HG03039 (cell line): ENCODE measurements at regions not wholly inside any gene's neighbourhood (a gene's known extent, or its start where the extent isn't known, plus 50 kb on each side); places are given as distances from the start of the nearest gene placed in this dataset.
"Not testable (repeated sequence)": the region's sequence is repeated elsewhere in the genome, so short reads cannot be mapped to it uniquely, and the experiment has no call there.

Experiments used
- ATAC-seq: cut with Tn5 transposase; IDR thresholded peaks from one replicate; pipeline ENCODE4 v1.9.1; 2021; ENCODE audit warnings: mild to moderate bottlenecking, moderate library complexity; ENCODE audit not compliant: unreplicated experiment

DNA sequence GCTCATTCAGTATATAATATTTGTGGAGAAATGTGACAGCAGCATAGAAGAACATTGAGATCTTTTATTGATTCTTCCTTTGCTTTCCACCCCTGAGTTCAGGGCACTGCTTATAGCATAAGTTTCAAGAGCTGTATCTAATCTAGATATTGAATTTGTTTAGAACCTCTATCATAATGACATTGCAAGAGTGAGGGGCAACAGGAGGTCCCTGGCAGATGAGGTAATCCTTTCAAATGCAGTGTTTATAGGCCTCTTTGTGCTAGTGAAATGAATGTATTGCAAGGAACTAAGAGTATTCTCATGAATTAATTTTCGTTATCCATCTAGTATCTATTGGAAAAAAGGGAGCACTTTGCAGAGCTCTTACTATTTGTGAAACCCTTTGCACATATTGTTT, 167.2 kb upstream of the FERD3L start:
- ATAC-seq: no peak

GRCh38 chr7:19307554-19307953, 162.3 kb upstream of the FERD3L start:
- ATAC-seq: no peak

DNA sequence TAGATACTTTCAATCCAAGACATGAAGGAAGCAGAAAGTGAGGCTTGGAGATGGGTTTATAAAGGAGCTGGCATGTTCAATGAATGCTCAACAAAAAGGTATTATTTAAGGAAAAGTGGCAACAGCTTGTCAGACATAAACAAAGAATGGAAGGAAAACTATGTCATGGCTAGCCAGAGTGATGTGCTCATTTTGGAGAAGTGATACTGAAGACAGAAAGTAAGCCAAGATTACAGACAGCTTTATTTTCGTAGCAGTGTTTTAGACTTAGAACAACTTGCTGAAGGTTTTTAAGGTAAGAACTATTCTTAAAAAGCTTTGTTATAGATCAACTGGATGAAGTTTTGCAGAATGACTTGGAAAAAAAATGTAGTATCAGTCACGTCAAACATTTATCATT, 160.5 kb upstream of the FERD3L start:
- no peak for ATAC-seq

DNA sequence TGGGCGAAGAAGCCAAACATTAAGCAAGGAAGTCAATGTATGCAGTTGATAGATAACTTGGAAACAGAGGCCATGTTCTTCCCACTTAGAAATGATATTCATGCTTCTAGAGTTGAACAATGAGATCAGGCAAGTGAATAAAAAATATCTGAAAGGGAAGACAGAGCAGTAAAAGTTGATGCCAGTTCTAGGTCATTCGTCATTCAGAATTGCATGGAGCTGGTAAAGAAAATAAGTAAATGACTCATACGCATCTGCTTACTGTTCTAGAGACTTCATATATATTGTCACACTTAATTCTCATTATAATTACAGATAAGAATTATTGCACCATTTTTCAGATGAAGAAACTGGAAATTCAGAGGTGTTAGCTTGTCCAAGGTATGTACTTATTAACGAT, 158.9 kb upstream of the FERD3L start:
- no peak for ATAC-seq

DNA sequence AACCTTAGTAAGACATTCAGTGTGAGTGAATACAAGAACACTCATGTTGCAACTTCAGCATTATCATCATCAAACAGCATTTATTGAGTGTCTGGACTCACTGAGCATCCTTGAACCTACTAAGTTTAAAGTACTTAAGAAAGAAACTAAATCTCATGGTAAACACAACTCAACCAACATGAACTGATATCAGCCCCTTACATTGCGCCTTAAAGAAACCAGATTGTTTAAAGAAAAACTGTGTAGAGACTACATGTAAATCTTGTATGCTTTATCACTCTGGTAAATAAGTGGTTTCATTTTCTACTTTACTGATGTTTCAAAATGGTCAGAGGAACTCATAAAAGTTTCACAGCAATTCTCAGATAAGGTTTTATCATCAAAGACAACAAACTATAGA, 157.5 kb upstream of the FERD3L start:
- no peak for ATAC-seq

GRCh38 chr7:19296617-19297016, 151.4 kb upstream of the FERD3L start:
- ATAC-seq: no peak

DNA sequence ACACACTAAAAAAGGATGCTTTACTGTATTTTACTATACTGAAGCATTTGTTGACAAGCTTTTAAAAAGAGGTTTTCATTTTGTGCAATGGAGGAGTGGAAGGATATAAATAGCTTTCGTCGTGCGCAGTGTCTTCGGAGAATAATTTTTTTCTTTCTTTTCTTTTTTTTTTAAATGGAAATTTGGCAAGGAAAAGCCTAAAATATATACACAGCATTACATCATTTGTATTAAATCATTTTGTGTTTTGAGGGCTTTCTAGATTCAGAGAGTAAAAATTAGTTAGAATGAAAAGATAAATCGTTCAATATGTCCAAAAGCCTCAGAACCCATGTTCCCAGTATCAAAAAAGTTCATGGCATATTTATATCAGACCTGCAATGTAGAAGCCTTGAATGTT, 150.2 kb upstream of the FERD3L start:
- no peak for ATAC-seq

DNA sequence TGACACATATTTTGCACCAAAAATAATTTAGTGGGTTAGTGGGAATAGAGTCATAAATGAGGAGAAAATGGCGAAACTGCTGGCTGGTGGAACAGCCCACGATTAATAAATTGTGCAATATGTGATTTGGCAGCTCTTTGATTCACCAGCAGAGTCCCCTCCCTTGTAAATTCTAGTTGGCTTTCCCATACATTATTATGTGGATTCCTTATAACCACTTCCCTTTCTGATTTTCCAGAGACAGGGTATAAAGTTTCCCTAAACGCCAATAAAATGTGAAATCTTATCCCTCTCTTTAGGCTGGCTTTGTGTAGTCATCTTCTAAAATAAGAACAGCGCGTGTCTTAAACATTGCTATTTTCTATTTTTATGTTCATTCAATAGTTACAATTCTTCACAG, 149.4 kb upstream of the FERD3L start:
- no peak for ATAC-seq

DNA sequence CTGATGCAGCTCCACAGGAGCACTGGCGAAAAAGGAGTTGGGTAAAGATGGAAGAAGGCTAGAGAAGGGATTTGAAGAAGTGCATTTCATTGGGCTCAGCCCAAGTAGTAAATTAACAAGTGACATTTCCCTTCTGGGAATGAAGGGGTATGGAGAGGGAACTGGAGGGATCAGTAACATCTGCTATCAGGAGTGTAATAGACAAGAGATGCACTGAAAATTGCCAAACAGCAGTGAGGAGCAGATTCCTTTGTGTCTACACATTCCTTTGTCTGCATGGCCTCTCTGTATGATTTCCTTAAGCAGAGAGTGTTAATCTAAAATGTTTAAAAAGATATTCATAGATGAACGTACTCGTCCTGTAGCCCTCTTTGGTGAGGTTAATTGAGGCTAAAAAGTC, 148.2 kb upstream of the FERD3L start:
- ATAC-seq: no peak

DNA sequence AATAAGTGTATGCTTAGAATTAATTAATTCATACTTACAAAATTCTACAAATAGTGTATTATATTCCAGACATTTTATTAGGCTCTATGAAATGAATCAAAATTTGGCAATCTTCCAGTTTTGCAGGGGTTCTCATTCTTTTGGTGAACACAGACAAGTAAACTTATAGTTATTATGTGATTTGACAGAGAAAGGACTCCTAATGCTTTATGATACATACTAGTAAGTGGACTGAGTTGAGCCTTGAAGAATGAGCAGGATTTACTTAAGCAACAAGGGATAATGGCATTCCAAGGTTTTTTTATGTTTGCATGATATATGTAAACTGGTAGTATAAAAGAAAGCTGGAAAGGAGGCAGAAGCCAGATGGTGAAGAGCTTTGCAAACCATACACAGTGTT, 145.7 kb upstream of the FERD3L start:
- ATAC-seq: no peak

DNA sequence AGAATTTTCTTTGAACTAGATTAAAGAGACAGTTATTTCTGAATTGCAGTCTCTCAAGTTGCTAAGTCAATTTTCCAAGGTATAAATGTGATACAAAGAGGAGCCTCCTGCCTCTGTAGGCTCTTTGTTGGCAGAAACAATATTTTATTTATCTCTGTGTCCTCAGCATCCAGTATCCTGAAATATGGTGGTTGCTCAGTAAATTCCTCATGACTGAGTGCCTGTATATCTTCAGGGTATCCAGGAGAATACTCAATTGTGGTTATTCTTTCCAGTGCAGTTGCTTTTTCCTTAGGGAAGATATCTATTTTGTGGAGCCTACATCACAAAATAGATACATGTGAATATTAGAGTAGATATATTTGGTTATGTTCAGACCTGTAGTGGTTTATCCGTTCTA, 144.8 kb upstream of the FERD3L start:
- no peak for ATAC-seq

DNA sequence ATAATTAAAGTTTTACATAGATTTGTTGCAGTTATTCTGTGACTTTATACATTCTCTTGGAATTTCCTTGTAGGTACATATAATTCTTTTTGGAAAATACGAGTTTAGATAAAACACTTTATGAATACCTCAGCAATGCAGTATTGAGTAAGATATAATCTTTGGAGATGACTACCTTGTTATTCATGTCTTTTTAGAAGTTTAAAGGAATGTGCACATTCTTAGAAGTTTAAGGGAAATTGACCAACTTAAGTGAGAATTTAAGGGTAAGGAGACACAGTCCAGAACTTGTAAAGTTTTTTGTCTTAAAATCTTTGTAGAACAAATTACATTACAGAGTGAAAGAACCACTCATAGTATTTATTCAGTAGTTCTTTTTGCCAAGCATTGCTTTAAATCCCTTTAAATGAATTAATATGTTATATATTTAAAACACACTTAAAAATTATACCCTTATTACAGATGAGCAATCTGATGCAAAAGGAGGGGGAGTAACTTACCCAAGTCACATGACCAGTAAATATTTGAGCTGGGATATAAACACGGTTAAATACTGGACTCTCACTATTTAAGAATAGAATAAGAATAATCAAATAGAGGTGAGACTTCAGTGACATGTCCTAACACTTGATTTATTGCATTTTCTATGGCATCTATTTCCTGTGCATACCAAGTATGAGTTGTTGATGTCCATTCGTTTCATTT, 139.5 kb upstream of the FERD3L start:
- ATAC-seq: no peak

GRCh38 chr7:19284136-19284535, 138.9 kb upstream of the FERD3L start:
- ATAC-seq: no peak

DNA sequence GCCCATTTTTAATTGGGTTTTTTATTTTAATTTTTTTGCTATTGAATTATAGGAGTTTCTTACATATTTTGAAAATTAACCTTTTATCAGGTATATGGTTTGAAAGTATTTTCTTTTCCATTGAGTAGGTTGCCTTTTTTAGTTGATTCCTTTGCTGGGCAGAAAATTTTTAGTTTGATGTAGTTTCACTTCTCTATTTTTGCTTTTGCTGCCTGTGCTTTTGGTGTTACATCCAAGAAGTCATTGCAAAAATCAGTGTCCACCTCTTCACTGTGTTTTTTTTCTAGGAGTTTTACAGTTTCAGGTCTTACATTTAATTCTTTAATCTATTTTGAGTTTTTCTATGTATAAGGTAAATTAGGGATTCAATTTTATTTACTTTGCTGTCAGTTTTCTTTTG, 129.8 kb upstream of the FERD3L start:
- ATAC-seq: no peak

DNA sequence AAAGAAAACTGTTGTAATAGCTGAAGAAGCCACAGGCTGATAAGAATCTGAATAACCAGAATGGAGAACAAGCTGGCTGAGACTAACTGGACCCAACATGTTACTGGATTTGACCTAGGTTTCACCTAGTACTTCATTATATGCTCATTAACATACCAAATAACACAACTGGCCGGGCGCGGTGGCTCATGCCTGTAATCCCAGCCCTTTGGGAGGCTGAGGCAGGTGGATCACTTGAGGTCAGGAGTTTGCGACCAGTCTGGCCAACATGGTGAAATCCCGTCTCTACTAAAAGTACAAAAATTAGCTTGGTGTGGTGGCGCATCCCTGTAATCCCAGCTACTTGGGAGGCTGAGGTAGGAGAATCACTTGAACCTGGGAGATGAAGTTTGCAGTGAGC, 127.1 kb upstream of the FERD3L start:
- ATAC-seq: not testable (repeated sequence)

GRCh38 chr7:19269301-19269700, 124.1 kb upstream of the FERD3L start:
- ATAC-seq: no peak

GRCh38 chr7:19268737-19269136, 123.5 kb upstream of the FERD3L start:
- ATAC-seq: no peak

DNA sequence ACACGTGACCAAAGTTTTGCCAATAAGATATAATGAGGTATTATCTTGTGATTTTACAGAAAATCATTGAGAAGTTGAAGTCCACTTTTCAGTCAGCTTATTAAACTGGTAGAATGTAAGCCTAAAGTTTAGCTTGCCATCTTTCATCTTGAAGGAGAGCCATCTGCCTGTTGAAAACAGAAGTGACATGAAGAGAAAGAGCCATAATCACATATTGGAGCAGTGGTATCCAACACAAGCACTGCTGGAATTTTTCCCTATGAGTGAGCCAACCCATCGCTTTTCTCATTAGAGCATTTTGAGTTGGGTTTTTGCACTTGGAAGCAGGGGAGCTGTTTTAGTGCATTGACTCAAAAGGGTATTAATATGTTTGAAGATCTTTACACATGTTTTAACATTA, 117.6 kb upstream of the FERD3L start:
- no peak for ATAC-seq

GRCh38 chr7:19249281-19249680, 104.1 kb upstream of the FERD3L start:
- ATAC-seq: no peak

GRCh38 chr7:19248681-19249080, 103.5 kb upstream of the FERD3L start:
- no peak for ATAC-seq

DNA sequence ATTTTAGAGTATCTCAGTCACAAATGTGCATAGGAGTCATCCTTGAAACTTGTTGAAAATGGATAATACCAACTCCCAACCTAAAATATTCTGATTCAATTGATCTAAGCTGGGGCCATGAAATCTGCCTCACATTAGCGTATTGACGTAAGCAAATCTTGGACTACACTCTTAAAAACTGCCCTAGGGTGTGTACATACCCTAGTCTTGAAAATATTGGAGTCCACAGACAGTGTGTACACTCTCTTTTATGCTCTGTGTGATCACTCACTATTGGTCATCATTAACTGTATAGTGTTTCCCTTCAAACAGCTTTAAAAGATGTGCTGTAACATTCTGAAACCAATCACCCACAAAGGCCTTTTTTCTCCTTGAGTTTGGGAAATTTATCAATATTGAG, 102.9 kb upstream of the FERD3L start:
- no peak for ATAC-seq

GRCh38 chr7:19247017-19247416, 101.8 kb upstream of the FERD3L start:
- no peak for ATAC-seq

GRCh38 chr7:19242246-19242645, 97.0 kb upstream of the FERD3L start:
- no peak for ATAC-seq
